ENCODE measurements at regions not wholly inside any gene's neighbourhood (a gene's known extent, or its start where the extent isn't known, plus 50 kb on each side); places are given as distances from the start of the nearest gene placed in this dataset.

DNA sequence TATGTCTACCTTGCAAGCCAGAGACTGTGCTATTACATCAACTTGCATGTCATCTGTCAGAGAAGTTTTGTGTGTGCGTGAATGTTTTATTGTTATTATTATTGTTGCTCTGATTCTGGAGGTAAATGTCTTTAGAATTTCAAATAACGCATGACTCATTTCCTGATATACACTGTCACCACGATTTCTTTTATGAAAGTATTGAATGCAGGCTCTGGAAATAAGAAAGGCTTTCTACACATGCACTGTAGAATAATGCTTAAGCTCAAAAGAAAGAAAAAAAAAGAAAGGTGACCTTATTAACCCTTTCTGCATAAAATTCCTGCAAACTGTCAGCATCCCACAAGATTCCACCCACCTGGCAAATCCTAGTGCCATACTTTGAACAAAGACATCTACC, 632.9 kb downstream of the ZNF674 start:
- intact Hi-C loops (cut with micrococcal nuclease; ENCODE audit: unreplicated experiment) (no loop called here), in situ Hi-C loops (cut with HindIII; ENCODE audit: low pct_unique_long_range_greater_than_20kb, low sequenced_read_pairs) (no loop called here)
- Histone ChIP-seq H3K4me3 (ENCODE audit: low read depth in 2 of 2, low read length in 2 of 2) (no peak overlapping the region), H3K27me3 (ENCODE audit: control insufficient read depth, insufficient read depth, low read length) (no peaks in the 10 kb centered on the region), H3K4me1 (ENCODE audit: control insufficient read depth, insufficient read depth, low read length) (no peaks in the 10 kb centered on the region), H3K36me3 (ENCODE audit: control insufficient read depth, insufficient read depth, low read length) (no peaks in the 10 kb centered on the region), H3K27ac (ENCODE audit: low read length) (no peak overlapping the region), H3K9me3 (ENCODE audit: control insufficient read depth, insufficient read depth, low read depth, low read length) (no peaks in the 10 kb centered on the region)
- ChIA-PET CTCF (no interaction called here), POLR2A (no interaction called here)
- no peak for DNase-seq (ENCODE audit: low read depth, low spot score)
- TF ChIP-seq POLR2AphosphoS5 (IDR thresholded peaks at IDR 0.05; ENCODE audit: low read depth, low read length) (no peak), TCF7L2 (IDR thresholded peaks at IDR 0.05; ENCODE audit: low read depth, low read length) (no peak), SIN3A (IDR thresholded peaks at IDR 0.05; ENCODE audit: borderline replicate concordance, insufficient read depth, low read depth, low read length) (no peak)
- TF ChIP-seq, protein P1, sequence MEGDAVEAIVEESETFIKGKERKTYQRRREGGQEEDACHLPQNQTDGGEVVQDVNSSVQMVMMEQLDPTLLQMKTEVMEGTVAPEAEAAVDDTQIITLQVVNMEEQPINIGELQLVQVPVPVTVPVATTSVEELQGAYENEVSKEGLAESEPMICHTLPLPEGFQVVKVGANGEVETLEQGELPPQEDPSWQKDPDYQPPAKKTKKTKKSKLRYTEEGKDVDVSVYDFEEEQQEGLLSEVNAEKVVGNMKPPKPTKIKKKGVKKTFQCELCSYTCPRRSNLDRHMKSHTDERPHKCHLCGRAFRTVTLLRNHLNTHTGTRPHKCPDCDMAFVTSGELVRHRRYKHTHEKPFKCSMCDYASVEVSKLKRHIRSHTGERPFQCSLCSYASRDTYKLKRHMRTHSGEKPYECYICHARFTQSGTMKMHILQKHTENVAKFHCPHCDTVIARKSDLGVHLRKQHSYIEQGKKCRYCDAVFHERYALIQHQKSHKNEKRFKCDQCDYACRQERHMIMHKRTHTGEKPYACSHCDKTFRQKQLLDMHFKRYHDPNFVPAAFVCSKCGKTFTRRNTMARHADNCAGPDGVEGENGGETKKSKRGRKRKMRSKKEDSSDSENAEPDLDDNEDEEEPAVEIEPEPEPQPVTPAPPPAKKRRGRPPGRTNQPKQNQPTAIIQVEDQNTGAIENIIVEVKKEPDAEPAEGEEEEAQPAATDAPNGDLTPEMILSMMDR (IDR thresholded peaks at IDR 0.05) = no peak
- TF ChIP-seq, protein P2, sequence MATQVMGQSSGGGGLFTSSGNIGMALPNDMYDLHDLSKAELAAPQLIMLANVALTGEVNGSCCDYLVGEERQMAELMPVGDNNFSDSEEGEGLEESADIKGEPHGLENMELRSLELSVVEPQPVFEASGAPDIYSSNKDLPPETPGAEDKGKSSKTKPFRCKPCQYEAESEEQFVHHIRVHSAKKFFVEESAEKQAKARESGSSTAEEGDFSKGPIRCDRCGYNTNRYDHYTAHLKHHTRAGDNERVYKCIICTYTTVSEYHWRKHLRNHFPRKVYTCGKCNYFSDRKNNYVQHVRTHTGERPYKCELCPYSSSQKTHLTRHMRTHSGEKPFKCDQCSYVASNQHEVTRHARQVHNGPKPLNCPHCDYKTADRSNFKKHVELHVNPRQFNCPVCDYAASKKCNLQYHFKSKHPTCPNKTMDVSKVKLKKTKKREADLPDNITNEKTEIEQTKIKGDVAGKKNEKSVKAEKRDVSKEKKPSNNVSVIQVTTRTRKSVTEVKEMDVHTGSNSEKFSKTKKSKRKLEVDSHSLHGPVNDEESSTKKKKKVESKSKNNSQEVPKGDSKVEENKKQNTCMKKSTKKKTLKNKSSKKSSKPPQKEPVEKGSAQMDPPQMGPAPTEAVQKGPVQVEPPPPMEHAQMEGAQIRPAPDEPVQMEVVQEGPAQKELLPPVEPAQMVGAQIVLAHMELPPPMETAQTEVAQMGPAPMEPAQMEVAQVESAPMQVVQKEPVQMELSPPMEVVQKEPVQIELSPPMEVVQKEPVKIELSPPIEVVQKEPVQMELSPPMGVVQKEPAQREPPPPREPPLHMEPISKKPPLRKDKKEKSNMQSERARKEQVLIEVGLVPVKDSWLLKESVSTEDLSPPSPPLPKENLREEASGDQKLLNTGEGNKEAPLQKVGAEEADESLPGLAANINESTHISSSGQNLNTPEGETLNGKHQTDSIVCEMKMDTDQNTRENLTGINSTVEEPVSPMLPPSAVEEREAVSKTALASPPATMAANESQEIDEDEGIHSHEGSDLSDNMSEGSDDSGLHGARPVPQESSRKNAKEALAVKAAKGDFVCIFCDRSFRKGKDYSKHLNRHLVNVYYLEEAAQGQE (IDR thresholded peaks at IDR 0.05; ENCODE audit: insufficient read depth in 1 of 2, low read depth in 2 of 2, low read length in 1 of 2) = no peak
- ATAC-seq = no peak
- BruUV-seq (replicated peaks) = no TSS peak

DNA sequence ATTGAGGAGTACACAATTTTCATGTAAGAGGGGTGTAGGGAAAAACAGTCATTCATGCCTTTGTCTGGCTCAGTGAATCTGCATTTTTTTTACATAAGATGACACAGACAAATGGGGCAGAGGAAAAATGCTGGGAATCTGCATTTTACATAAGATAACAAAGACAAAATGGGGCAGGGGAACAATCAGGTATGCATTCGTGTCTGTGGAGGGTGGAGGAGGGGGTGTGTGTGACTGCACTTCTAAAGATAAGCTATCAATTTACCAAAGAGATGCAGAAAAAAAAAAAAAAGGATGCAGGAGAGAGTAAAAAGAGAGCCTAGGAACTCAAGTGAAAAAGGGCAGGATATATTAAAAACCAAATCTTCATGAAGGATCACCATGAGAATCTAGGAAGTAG, 637.4 kb downstream of the ZNF674 start:
- in situ Hi-C loops (cut with HindIII; ENCODE audit: low pct_unique_long_range_greater_than_20kb, low sequenced_read_pairs) (no loop called here), intact Hi-C loops (cut with micrococcal nuclease; ENCODE audit: unreplicated experiment) (no loop called here)
- CTCF ChIA-PET = no interaction called here
- Histone ChIP-seq H3K27me3 (ENCODE audit: control insufficient read depth, insufficient read depth, low read length) (no peaks in the 10 kb centered on the region), H3K36me3 (ENCODE audit: control insufficient read depth, insufficient read depth, low read length) (no peaks in the 10 kb centered on the region), H3K4me3 (ENCODE audit: low read depth in 2 of 2, low read length in 2 of 2) (no peak overlapping the region), H3K9me3 (ENCODE audit: control insufficient read depth, insufficient read depth, low read depth, low read length) (no peaks in the 10 kb centered on the region), H3K4me1 (ENCODE audit: control insufficient read depth, insufficient read depth, low read length) (no peaks in the 10 kb centered on the region), H3K27ac (ENCODE audit: low read length) (no peak overlapping the region)
- POLR2A ChIA-PET = interaction anchor here (0.6 kb wide), 1 partner anchor 98 kb away, joined by 3 read pairs; no protein-coding TSS in a partner anchor
- DNase-seq (ENCODE audit: low read depth, low spot score) = no peak
- no peak for ATAC-seq
- no TSS peak for BruUV-seq (replicated peaks)
- TF ChIP-seq SIN3A (IDR thresholded peaks at IDR 0.05; ENCODE audit: borderline replicate concordance, insufficient read depth, low read depth, low read length) (no peak), POLR2AphosphoS5 (IDR thresholded peaks at IDR 0.05; ENCODE audit: low read depth, low read length) (no peak), TCF7L2 (IDR thresholded peaks at IDR 0.05; ENCODE audit: low read depth, low read length) (no peak)
- TF ChIP-seq, protein P2 (IDR thresholded peaks at IDR 0.05; ENCODE audit: insufficient read depth in 1 of 2, low read depth in 2 of 2, low read length in 1 of 2) = no peak
- TF ChIP-seq, protein P1 (IDR thresholded peaks at IDR 0.05) = no peak

Measured in Panc1 (cell line).